GM12892 (cell line): ENCODE measurements at regions not wholly inside any gene's neighbourhood (a gene's known extent, or its start where the extent isn't known, plus 50 kb on each side); places are given as distances from the start of the nearest gene placed in this dataset.

Experiments
- DNase-seq: peaks from one replicate; pipeline ENCODE4 v3.0.0; 2011; ENCODE audit not compliant: insufficient read length
- FAIRE-seq: peaks from 2 replicates; lab custom pipeline; 2011; peaks lifted over from hg19 to GRCh38; lab: Jason Lieb, UNC
- POLR2A ChIP-seq: IDR thresholded peaks from 2 replicates; pipeline ENCODE4 v1.6.1; 2011; ENCODE audit warnings: low read depth, low read length, control low read depth
- POLR2AphosphoS5 ChIP-seq: IDR thresholded peaks from 2 replicates; pipeline ENCODE4 v1.6.1; 2011; ENCODE audit warnings: low read depth, low read length, control low read depth
- TAF1 ChIP-seq: IDR thresholded peaks from 2 replicates; pipeline ENCODE4 v1.6.1; 2011; ENCODE audit warnings: low read depth, mild to moderate bottlenecking, control low read depth, low read length, borderline replicate concordance

DNA sequence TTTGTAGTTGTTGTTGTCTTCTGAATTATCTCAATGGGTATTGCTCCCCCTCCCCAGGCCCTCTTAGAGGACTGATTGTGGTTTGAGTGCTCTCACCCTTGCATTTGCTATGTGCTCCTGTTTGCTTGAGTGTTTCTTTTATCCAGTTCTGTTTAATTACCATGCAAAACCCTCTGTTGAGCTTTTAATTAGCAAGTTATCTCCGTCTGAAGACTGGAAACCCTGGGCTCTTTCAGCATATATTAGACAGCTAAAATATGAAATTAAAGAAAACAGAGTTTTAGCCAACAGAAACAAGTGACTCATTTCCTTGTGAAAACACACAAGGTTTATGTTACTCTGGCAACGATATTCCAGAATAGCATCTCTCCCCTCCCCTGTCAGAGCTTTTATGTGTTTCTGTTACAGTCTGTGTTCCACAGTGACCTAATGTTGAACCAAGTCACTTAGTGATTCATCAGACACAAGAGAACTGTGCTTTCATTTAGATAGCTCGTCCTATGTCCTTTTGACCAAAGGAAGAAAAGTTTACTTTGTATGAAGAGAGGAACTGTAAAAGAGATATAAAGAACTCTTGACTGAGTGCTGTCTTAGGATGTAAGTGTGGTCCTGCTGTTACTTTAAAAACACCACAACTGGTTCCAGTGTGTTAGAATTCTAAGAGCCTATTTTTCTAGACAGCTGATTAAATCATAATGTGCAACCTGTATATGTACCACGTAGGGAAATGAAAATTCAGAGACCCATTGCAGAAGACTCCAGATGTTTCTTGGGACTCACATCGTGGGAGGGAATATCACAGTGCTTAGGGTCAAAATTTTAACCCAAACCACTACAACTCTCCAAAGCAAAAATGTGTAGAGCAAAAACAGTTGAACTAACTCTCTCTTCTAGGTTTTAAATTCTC is 172.8 kb upstream of the RBMS1 start:
- TF ChIP-seq TAF1 (no peak), POLR2A (no peak), POLR2AphosphoS5 (no peak)
- FAIRE-seq: no peak
- no peak for DNase-seq

DNA sequence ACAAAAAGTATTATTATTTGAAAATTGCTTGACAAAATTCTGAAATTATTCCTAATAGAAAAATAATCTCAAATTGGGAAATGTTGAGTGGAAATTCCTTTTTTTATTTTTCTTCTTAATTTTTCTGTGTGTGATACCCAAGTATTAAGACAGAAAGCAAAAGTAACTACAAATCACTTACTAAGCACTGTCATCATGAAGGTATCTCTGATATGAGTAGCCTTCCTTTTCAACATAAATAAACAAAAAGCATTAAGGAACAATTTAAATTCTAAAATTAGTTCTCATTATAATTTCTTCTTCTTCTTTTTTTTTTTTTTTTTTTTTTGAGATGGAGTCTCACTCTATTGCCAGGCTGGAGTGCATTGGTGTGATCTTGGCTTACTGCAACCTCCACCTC is 174.2 kb upstream of the RBMS1 start:
- TF ChIP-seq POLR2AphosphoS5 (no peak), TAF1 (no peak), POLR2A (no peak)
- no peak for FAIRE-seq
- DNase-seq: no peak

DNA sequence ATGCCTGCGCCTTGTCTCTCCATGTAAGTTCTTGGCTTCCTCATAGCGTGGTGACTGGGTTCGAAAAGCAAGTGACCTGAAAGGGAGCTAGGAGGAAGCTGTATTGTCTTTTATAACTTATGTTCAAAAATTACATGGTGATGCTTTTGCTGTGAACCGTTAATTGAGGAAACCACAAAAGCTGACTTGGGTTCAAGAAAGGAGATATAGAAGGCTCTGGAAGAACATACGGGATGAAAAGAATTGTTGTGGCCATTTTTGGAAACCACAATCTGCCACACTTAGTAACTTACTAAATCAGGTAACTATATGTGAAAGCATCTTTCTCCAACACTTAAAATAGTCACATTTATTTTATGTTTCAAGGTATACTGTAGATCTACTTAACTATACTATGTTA is 177.0 kb upstream of the RBMS1 start:
- no peak for TF ChIP-seq TAF1
- no peak for TF ChIP-seq POLR2A
- TF ChIP-seq POLR2AphosphoS5: no peak
- no peak for FAIRE-seq

DNA sequence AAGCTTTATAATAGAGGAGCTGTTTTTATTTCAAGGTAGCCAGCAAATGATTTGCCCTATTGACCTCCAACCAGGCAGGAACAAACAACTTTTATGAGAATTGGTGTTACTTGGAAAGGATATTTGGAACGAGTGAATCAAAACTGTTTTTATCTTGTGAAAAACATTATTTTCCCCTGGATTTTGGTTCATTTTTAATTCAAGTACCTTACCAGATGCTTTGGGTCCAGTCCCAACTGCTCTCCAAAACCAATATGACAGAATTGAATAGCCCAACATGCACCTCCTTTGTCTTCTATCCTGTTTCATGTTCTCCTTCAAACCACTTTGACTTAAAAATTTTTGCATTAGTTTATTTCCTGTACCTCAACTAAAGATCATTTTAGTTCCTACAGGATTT is 178.6 kb upstream of the RBMS1 start:
- TF ChIP-seq POLR2A: no peak
- TF ChIP-seq POLR2AphosphoS5: no peak
- no peak for TF ChIP-seq TAF1
- no peak for FAIRE-seq

More for the DNA sequence above, 177.0 kb upstream of the RBMS1 start:
- no peak for DNase-seq

DNA sequence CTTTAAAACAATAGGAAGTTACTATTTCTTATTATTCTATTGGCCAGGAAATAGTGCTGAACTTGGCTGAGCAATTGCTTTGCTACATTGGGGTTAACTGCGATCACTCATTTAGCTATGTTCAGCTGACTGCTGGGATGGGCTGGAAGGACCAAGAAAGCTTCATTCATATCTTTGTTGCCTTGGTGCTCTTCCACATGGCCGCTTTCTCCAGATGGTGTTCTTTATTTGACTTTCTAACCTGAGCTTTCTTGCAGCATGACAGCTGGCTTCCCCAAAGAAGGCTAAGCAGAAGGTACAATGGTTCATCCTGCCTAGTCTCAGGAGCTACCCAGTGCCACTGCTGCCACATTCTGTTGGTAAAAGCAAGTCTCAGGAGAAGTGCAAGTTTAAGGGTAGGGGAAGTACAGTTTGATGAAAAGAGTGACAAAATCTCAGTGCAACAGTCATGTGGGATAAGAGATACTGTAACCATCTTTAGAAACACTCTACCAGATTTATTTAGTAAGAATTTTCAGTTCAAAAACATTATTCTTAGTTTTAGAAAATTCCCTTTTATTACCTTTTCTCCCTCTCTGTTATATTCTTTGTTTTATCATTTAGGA is 180.6 kb upstream of the RBMS1 start:
- peak; percentile 21 for FAIRE-seq
- no peak for TF ChIP-seq POLR2A
- TF ChIP-seq POLR2AphosphoS5: no peak
- TF ChIP-seq TAF1: no peak
- no peak for DNase-seq

More for the DNA sequence above, 178.6 kb upstream of the RBMS1 start:
- DNase-seq: no peak

DNA sequence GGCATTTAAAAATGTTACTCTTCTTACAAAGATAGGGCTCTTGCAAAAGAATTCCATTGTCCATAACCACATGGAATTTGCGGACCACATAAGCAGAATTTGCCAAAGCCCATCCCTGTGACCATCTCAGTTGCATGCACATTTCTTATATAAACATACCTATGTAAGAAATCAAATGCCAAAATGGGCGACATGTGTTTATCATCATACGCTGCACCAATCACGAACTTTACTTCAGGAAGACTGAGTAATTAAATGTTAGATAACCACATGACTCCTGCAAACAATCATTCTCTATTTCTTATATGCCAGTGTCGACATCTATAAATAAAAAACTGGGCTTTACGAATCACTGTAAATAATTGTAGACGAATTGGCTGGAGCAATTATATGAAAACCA is 186.1 kb upstream of the RBMS1 start:
- DNase-seq: no peak
- TF ChIP-seq POLR2AphosphoS5 (no peak), POLR2A (no peak), TAF1 (no peak)
- FAIRE-seq: no peak

DNA sequence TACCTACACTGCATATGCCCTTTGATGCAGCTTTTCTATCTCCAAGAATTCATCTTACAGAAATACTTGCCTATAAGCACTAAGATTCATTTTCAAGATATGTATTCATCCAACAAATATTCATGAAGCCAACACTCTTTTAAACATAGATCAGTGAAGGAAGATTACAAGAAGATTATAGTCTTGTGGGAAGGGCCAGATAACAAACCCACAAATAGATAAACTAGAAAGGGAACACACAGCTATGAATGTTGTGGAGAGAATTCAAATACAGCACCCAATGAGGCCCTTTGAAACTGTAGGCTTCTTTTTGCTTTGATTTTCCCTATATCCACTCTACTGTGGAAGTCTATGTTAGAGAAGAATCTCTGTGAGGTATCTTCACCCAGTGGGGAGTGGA is 186.7 kb upstream of the RBMS1 start:
- FAIRE-seq (no peak), DNase-seq (no peak)
- TF ChIP-seq POLR2A: no peak
- TF ChIP-seq TAF1: no peak
- TF ChIP-seq POLR2AphosphoS5: no peak

DNA sequence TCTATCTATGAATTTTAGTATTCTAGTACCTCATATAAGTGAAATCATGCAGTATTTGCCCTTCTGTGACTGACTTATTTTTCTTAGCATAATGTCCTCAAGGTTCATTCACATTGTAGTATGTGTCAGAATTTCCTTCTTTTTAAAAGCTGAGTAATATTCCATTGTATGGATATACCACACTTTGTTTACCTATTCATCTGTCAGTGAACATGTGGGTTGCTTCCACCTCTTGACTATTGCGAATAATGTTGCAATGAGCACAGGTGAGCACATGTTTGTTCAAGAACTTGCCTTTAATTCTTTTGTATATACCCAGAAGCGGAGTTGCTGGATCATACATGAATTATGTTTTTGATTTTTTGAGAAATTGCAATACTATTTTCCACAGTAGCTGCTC is 187.4 kb upstream of the RBMS1 start:
- DNase-seq (no peak), FAIRE-seq (no peak)
- TF ChIP-seq POLR2A: no peak
- no peak for TF ChIP-seq TAF1

DNA sequence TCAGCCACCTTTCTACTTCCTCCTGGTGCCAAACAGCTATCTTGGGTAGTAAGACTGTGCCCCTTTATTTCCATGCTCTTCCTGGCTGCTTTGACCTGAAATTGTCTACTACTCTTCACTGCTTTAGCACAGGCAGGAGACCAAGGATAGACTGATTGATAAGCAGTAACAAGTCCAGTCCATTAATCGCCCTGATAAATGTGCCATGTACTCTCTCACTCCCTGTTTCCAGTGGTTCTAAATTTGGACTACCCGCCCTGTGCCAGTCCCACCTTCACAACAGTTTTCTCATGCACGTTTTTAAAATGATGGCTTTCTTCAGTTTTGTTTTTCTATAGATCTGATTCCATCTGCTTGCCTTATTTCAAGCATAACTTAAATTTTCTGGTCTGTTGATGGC is 189.6 kb upstream of the RBMS1 start:
- DNase-seq: no peak
- no peak for FAIRE-seq
- TF ChIP-seq TAF1 (no peak), POLR2A (no peak), POLR2AphosphoS5 (no peak)

DNA sequence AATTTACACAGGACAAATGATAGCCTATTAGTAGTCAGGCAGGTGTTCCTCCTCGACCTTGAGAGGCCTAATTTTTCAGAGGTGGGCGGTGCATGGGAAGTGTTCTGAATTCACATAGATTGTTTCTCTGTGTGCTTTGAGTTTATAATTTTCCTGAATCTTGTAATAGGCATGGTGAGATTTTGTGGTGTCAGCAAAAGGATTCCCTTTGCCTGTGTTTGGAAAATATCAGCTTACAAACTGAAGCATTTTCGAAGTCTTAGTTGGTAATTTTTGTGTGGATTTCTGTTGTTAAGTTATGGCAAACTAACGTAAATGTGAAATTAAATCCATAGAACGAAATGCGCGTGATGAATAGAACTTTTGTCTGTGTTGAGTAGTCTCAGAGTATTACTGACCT is 194.0 kb upstream of the RBMS1 start:
- TF ChIP-seq TAF1: no peak
- no peak for TF ChIP-seq POLR2AphosphoS5
- TF ChIP-seq POLR2A: no peak
- DNase-seq (no peak), FAIRE-seq (no peak)

DNA sequence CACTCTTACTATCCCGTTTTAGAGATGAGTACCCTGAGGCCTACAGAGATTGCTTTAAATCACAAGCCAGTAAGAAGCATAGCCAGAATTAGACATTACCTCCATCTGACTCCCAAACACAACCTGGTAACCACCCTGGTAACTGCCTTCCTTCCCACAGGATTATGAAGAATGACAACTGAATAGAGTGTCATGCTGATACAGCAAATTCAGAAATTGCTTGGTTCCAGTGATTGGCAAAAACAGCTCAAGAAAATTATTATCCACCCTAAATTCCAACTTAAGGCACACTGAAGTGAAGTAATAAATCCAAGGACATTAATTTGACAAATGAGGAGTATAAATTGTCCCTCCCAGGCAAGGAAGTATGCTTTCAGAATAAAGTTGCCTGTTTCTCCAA is 195.8 kb upstream of the RBMS1 start:
- DNase-seq (no peak), FAIRE-seq (no peak)
- no peak for TF ChIP-seq TAF1
- no peak for TF ChIP-seq POLR2AphosphoS5
- TF ChIP-seq POLR2A: no peak

DNA sequence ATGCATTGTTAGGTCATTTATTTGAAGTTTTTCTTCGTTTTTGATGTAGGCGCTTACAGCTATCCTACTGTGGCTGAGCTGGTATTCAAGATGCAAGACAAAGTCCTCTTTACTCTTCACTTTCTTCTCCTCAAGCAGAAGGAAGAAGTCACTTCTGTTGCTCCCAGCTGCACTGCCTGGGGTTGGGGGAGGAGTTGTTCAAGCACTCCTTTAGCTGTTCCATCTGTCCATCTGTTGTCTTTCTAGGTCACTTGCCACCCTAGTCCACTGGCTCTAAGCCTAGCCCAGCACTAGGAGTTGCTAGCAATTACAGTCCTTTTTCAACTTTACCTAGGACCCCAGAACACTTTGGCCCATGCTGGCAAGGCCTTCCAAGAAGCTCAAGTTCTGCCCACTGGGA is 200.6 kb upstream of the RBMS1 start:
- TF ChIP-seq POLR2A (no peak), TAF1 (no peak), POLR2AphosphoS5 (no peak)
- FAIRE-seq (no peak), DNase-seq (no peak)
